ENCODE measurements at regions not wholly inside any gene's neighbourhood (a gene's known extent, or its start where the extent isn't known, plus 50 kb on each side); places are given as distances from the start of the nearest gene placed in this dataset.

GRCh38 chr9:28848671-28849070, 1275.4 kb upstream of the C9orf72 start:
- no peak overlapping the region for H3K4me3 ChIP-seq (ENCODE audit: control insufficient read depth, low read depth, low read length)
- no peak for TF ChIP-seq CTCF (conservative IDR thresholded peaks at IDR 0.05; ENCODE audit: control insufficient read depth, insufficient read depth, low read depth, low read length)
- DNase-seq (ENCODE audit: low read depth): no peak

- DNase-seq (ENCODE audit: low read depth): no peak
- H3K4me3 ChIP-seq (ENCODE audit: control insufficient read depth, low read depth, low read length): no peak overlapping the region
- no peak for TF ChIP-seq CTCF (conservative IDR thresholded peaks at IDR 0.05; ENCODE audit: control insufficient read depth, insufficient read depth, low read depth, low read length)
These were observed 1280.2 kb upstream of the C9orf72 start for GRCh38 chr9:28853477-28853876.

- no peak for TF ChIP-seq CTCF (conservative IDR thresholded peaks at IDR 0.05; ENCODE audit: control insufficient read depth, insufficient read depth, low read depth, low read length)
- no peak for DNase-seq (ENCODE audit: low read depth)
- H3K4me3 ChIP-seq (ENCODE audit: control insufficient read depth, low read depth, low read length): no peak overlapping the region
These were observed 1293.7 kb upstream of the C9orf72 start for GRCh38 chr9:28866951-28867350.

GRCh38 chr9:28868228-28868990, 1295.1 kb upstream of the C9orf72 start:
- H3K4me3 ChIP-seq (ENCODE audit: control insufficient read depth, low read depth, low read length): no peak overlapping the region
- no peak for TF ChIP-seq CTCF (conservative IDR thresholded peaks at IDR 0.05; ENCODE audit: control insufficient read depth, insufficient read depth, low read depth, low read length)
- no peak for DNase-seq (ENCODE audit: low read depth)

GRCh38 chr9:28882529-28882928, 1309.2 kb upstream of the C9orf72 start:
- H3K4me3 ChIP-seq (ENCODE audit: control insufficient read depth, low read depth, low read length): no peak overlapping the region
- no peak for DNase-seq (ENCODE audit: low read depth)
- no peak for TF ChIP-seq CTCF (conservative IDR thresholded peaks at IDR 0.05; ENCODE audit: control insufficient read depth, insufficient read depth, low read depth, low read length)

- TF ChIP-seq CTCF (conservative IDR thresholded peaks at IDR 0.05; ENCODE audit: control insufficient read depth, insufficient read depth, low read depth, low read length): no peak
- no peak for DNase-seq (ENCODE audit: low read depth)
- H3K4me3 ChIP-seq (ENCODE audit: control insufficient read depth, low read depth, low read length): no peak overlapping the region
These were observed 1310.0 kb upstream of the C9orf72 start for GRCh38 chr9:28883234-28883633.
